ENCODE measurements at regions not wholly inside any gene's neighbourhood (a gene's known extent, or its start where the extent isn't known, plus 50 kb on each side); places are given as distances from the start of the nearest gene placed in this dataset.

GRCh38 chr13:104065328-104065727 lies 999.1 kb upstream of the SLC10A2 start:
- no peak for DNase-seq (ENCODE audit: low read depth)
- TF ChIP-seq CTCF (conservative IDR thresholded peaks at IDR 0.05; ENCODE audit: low read depth, low read length) = no peak
- no peak overlapping the region for H3K4me3 ChIP-seq (ENCODE audit: low read length)

- no peak for TF ChIP-seq CTCF (conservative IDR thresholded peaks at IDR 0.05; ENCODE audit: low read depth, low read length)
- no peak overlapping the region for H3K4me3 ChIP-seq (ENCODE audit: low read length)
- DNase-seq (ENCODE audit: low read depth) = no peak
These were observed 991.6 kb upstream of the SLC10A2 start for GRCh38 chr13:104057861-104058260.

GRCh38 chr13:104045907-104046306 lies 979.7 kb upstream of the SLC10A2 start:
- no peak for TF ChIP-seq CTCF (conservative IDR thresholded peaks at IDR 0.05; ENCODE audit: low read depth, low read length)
- DNase-seq (ENCODE audit: low read depth) = no peak
- no peak overlapping the region for H3K4me3 ChIP-seq (ENCODE audit: low read length)

DNA sequence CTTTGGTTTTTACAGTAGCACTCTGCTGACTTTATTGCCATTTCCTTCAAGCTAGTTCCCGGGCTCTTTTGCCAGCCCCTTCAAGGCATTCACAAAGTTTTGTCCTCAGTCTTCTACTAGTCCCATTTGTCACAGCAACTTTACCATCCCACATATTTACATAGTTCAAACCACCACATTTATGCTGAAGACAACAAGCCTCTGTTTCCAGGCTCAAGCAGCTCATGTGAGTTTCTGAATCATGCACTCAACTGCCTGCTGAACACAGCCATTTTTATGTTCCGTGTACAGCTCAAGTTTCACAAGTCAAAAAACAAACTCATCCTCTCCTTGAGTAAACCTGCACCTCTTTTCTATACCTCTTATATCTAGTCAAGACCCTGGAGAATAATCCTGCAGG lies 977.0 kb upstream of the SLC10A2 start:
- no peak for TF ChIP-seq CTCF (conservative IDR thresholded peaks at IDR 0.05; ENCODE audit: low read depth, low read length)
- no peak for DNase-seq (ENCODE audit: low read depth)
- H3K4me3 ChIP-seq (ENCODE audit: low read length) = no peak overlapping the region

DNA sequence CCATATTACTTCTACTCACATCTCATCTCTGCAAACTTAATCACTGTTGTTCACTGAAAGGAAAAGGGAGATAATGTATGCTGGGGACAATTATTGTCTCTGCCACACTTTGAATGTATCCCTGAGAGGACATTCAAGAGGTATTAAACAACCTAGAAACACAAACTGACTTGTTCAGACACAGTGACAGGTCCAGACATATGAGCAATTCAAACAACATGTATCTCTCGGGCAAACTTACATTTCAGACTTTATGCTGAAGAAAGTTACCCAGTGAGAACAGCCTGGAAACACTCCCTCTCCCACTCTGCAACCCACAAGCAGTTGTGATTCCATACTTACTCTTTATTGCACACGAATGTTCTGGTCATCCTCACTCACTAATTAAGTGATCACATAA lies 968.7 kb upstream of the SLC10A2 start:
- TF ChIP-seq CTCF (conservative IDR thresholded peaks at IDR 0.05; ENCODE audit: low read depth, low read length) = no peak
- DNase-seq (ENCODE audit: low read depth) = no peak
- no peak overlapping the region for H3K4me3 ChIP-seq (ENCODE audit: low read length)

GRCh38 chr13:104025303-104025702 lies 959.1 kb upstream of the SLC10A2 start:
- no peak for TF ChIP-seq CTCF (conservative IDR thresholded peaks at IDR 0.05; ENCODE audit: low read depth, low read length)
- no peak for DNase-seq (ENCODE audit: low read depth)
- H3K4me3 ChIP-seq (ENCODE audit: low read length) = no peak overlapping the region

DNA sequence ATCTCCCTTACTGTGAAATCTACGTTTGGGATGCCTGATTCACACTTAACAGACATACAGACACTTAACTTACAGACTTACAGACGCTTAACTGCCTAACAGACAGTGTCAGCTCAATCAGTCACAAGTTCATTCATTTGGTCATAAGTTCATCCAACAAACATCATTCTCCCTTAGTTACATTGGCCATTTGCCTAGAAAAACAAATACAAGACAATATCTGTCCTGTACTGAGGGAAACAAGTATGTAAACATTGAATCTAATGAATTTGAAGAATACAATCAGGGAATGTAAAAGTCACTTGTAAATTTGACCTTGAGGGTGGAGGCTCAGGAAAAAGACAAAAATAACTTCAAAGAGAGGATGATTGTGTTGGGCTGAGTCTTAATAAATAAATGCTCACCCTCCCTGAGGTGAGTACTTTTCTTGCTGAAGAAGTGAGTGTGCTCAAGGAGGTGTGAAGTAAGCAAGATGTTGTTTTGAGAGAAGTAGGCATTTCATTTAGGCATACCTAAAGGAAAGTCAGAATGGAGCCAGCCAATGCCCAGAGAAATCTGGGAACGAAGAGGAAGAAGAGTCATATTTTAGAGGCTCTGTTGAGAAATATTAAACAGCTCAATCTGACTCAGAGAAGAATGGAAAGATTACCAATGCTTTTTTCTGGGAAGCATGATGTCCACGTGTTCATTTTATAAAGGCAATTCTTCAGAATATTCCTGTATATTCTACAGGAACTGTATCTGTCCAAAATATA lies 958.4 kb upstream of the SLC10A2 start:
- DNase-seq (ENCODE audit: low read depth) = no peak
- TF ChIP-seq CTCF (conservative IDR thresholded peaks at IDR 0.05; ENCODE audit: low read depth, low read length) = no peak
- H3K4me3 ChIP-seq (ENCODE audit: low read length) = no peak overlapping the region

Measured in retinal pigment epithelial cell (primary cell).